Activated T-helper 2 cell treated with anti-CD3 and anti-CD28 coated beads, Interferon-gamma antibody, Interleukin-2, Interleukin-4, amounts not matched to agents 10 μg/mL and 5 μg/mL and 100 μg/mL, durations not matched to agents 14 hours and 24 hours and 36 hours (primary cell): ENCODE measurements at regions not wholly inside any gene's neighbourhood (a gene's known extent, or its start where the extent isn't known, plus 50 kb on each side); places are given as distances from the start of the nearest gene placed in this dataset.

ENCODE experiments used
- DNase-seq: peaks from one replicate; pipeline ENCODE4 v3.0.0; 2021; ENCODE audit warnings: low spot score
- H3K27ac Mint-ChIP-seq: one replicate; pipeline ENCODE4 v1.8.0; 2021; ENCODE audit warnings: mixed read lengths
- H3K27me3 Mint-ChIP-seq: one replicate; pipeline ENCODE4 v1.8.0; 2021; ENCODE audit warnings: low read depth, mixed read lengths
- H3K36me3 Mint-ChIP-seq: one replicate; pipeline ENCODE4 v1.8.0; 2021; ENCODE audit warnings: low read depth, mixed read lengths
- H3K4me1 Mint-ChIP-seq: one replicate; pipeline ENCODE4 v1.8.0; 2021; ENCODE audit warnings: low read depth, mixed read lengths
- H3K4me3 Mint-ChIP-seq: one replicate; pipeline ENCODE4 v1.8.0; 2021; ENCODE audit warnings: low read depth, mild to moderate bottlenecking, moderate library complexity, mixed read lengths
- H3K9me3 Mint-ChIP-seq: one replicate; pipeline ENCODE4 v1.8.0; 2021; ENCODE audit warnings: mixed read lengths
- intact Hi-C: fragments of 100-400 bp; cut with micrococcal nuclease; formaldehyde crosslinking; loops from one replicate; pipeline ENCODE4 v1.15.1; 2023

GRCh38 chr21:38556390-38556789, 58.1 kb upstream of the ERG start:
- no peak for DNase-seq
- Mint-ChIP-seq H3K27ac (no peak overlapping the region), H3K36me3 (no peaks in the 10 kb centered on the region), H3K9me3 (no peaks in the 10 kb centered on the region), H3K4me3 (no peak overlapping the region), H3K27me3 (peaks cover 42% of the 10 kb centered on the region), H3K4me1 (no peaks in the 10 kb centered on the region)
- intact Hi-C loops = no loop called here

- Mint-ChIP-seq H3K27ac (no peak overlapping the region), H3K4me1 (no peaks in the 10 kb centered on the region), H3K9me3 (no peaks in the 10 kb centered on the region), H3K27me3 (peaks cover 31% of the 10 kb centered on the region), H3K36me3 (no peaks in the 10 kb centered on the region), H3K4me3 (no peak overlapping the region)
- no peak for DNase-seq
- intact Hi-C loops = no loop called here
These were observed 62.9 kb upstream of the ERG start for GRCh38 chr21:38561205-38561604.

- no peak for DNase-seq
- Mint-ChIP-seq H3K27me3 (peaks cover 31% of the 10 kb centered on the region), H3K9me3 (no peaks in the 10 kb centered on the region), H3K27ac (no peak overlapping the region), H3K4me3 (no peak overlapping the region), H3K36me3 (no peaks in the 10 kb centered on the region), H3K4me1 (no peaks in the 10 kb centered on the region)
- intact Hi-C loops = no loop called here
These were observed 63.6 kb upstream of the ERG start for GRCh38 chr21:38561613-38562581.

- Mint-ChIP-seq H3K27me3 (peaks cover 17% of the 10 kb centered on the region), H3K4me1 (no peaks in the 10 kb centered on the region), H3K4me3 (no peak overlapping the region), H3K27ac (no peak overlapping the region), H3K9me3 (no peaks in the 10 kb centered on the region), H3K36me3 (no peaks in the 10 kb centered on the region)
- DNase-seq = no peak
- intact Hi-C loops = no loop called here
These were observed 69.2 kb upstream of the ERG start for GRCh38 chr21:38567335-38567969.

- Mint-ChIP-seq H3K9me3 (no peaks in the 10 kb centered on the region), H3K4me3 (no peak overlapping the region), H3K27ac (no peak overlapping the region), H3K36me3 (no peaks in the 10 kb centered on the region), H3K27me3 (peaks cover 20% of the 10 kb centered on the region), H3K4me1 (no peaks in the 10 kb centered on the region)
- intact Hi-C loops = no loop called here
- no peak for DNase-seq
These were observed 69.7 kb upstream of the ERG start for GRCh38 chr21:38567970-38568360.

GRCh38 chr21:38569733-38570132, 71.5 kb upstream of the ERG start:
- intact Hi-C loops = no loop called here
- no peak overlapping the region for H3K4me3 Mint-ChIP-seq
- no peaks in the 10 kb centered on the region for H3K9me3 Mint-ChIP-seq
- no peaks in the 10 kb centered on the region for H3K4me1 Mint-ChIP-seq
- H3K27ac Mint-ChIP-seq = no peak overlapping the region
- DNase-seq = no peak
- no peaks in the 10 kb centered on the region for H3K36me3 Mint-ChIP-seq
- H3K27me3 Mint-ChIP-seq = peaks cover 17% of the 10 kb centered on the region

- H3K4me1 Mint-ChIP-seq = no peaks in the 10 kb centered on the region
- H3K36me3 Mint-ChIP-seq = no peaks in the 10 kb centered on the region
- no peak for DNase-seq
- peaks cover 15% of the 10 kb centered on the region for H3K27me3 Mint-ChIP-seq
- no peaks in the 10 kb centered on the region for H3K9me3 Mint-ChIP-seq
- intact Hi-C loops = no loop called here
- H3K27ac Mint-ChIP-seq = no peak overlapping the region
- no peak overlapping the region for H3K4me3 Mint-ChIP-seq
These were observed 72.3 kb upstream of the ERG start for GRCh38 chr21:38570596-38570995.

GRCh38 chr21:38574895-38575575, 76.8 kb upstream of the ERG start:
- DNase-seq = no peak
- H3K4me1 Mint-ChIP-seq = no peaks in the 10 kb centered on the region
- no peak overlapping the region for H3K27ac Mint-ChIP-seq
- no peaks in the 10 kb centered on the region for H3K9me3 Mint-ChIP-seq
- H3K27me3 Mint-ChIP-seq = peaks cover 12% of the 10 kb centered on the region
- H3K4me3 Mint-ChIP-seq = no peak overlapping the region
- intact Hi-C loops = no loop called here
- H3K36me3 Mint-ChIP-seq = no peaks in the 10 kb centered on the region

GRCh38 chr21:38577887-38578286, 79.6 kb upstream of the ERG start:
- no peak for DNase-seq
- Mint-ChIP-seq H3K4me1 (no peaks in the 10 kb centered on the region), H3K27me3 (peaks cover 9% of the 10 kb centered on the region), H3K9me3 (no peaks in the 10 kb centered on the region), H3K36me3 (no peaks in the 10 kb centered on the region), H3K4me3 (no peak overlapping the region), H3K27ac (no peak overlapping the region)
- intact Hi-C loops = no loop called here

- no peak overlapping the region for H3K4me3 Mint-ChIP-seq
- H3K27ac Mint-ChIP-seq = no peak overlapping the region
- intact Hi-C loops = no loop called here
- H3K27me3 Mint-ChIP-seq = peaks cover 22% of the 10 kb centered on the region
- no peak for DNase-seq
- H3K9me3 Mint-ChIP-seq = no peaks in the 10 kb centered on the region
- no peaks in the 10 kb centered on the region for H3K36me3 Mint-ChIP-seq
- H3K4me1 Mint-ChIP-seq = peaks cover 4% of the 10 kb centered on the region
These were observed 92.4 kb upstream of the ERG start for GRCh38 chr21:38590449-38591217.

GRCh38 chr21:38591218-38591537, 92.9 kb upstream of the ERG start:
- Mint-ChIP-seq H3K36me3 (no peaks in the 10 kb centered on the region), H3K27ac (no peak overlapping the region), H3K4me3 (no peak overlapping the region), H3K27me3 (peaks cover 22% of the 10 kb centered on the region), H3K9me3 (no peaks in the 10 kb centered on the region), H3K4me1 (peaks cover 8% of the 10 kb centered on the region)
- DNase-seq = no peak
- intact Hi-C loops = no loop called here

GRCh38 chr21:38596264-38597042, 98.2 kb upstream of the ERG start:
- intact Hi-C loops = loop anchor here (2.0 kb wide), 2 partner anchors 50 to 90 kb away; no protein-coding TSS in a partner anchor
- H3K4me1 Mint-ChIP-seq = peaks cover 17% of the 10 kb centered on the region
- peak overlapping the region; percentile 48 for H3K27ac Mint-ChIP-seq
- peaks cover 18% of the 10 kb centered on the region for H3K27me3 Mint-ChIP-seq
- H3K36me3 Mint-ChIP-seq = no peaks in the 10 kb centered on the region
- no peak overlapping the region for H3K4me3 Mint-ChIP-seq
- H3K9me3 Mint-ChIP-seq = no peaks in the 10 kb centered on the region
- no peak for DNase-seq
